OCI-LY3 (cell line): ENCODE measurements at regions not wholly inside any gene's neighbourhood (a gene's known extent, or its start where the extent isn't known, plus 50 kb on each side); places are given as distances from the start of the nearest gene placed in this dataset.

Source experiments
- EZH2phosphoT487 ChIP-seq: fragments of 200-600 bp; shearing (Covaris generic); IDR thresholded peaks from 2 replicates; pipeline ENCODE4 v1.6.1; 2018; ENCODE audit warnings: antibody characterized with exemption, mixed run types, low read depth
- TF ChIP-seq, protein P1 (sequence below): fragments of 200-600, 300-600 bp; sonication (generic); IDR thresholded peaks from 2 replicates; pipeline ENCODE4 v1.5.1; 2014; ENCODE audit warnings: antibody characterized with exemption, low read length, low read depth

GRCh38 chr15:48052946-48053345 is 67.8 kb upstream of the SLC24A5 start:
- TF ChIP-seq, protein P1, sequence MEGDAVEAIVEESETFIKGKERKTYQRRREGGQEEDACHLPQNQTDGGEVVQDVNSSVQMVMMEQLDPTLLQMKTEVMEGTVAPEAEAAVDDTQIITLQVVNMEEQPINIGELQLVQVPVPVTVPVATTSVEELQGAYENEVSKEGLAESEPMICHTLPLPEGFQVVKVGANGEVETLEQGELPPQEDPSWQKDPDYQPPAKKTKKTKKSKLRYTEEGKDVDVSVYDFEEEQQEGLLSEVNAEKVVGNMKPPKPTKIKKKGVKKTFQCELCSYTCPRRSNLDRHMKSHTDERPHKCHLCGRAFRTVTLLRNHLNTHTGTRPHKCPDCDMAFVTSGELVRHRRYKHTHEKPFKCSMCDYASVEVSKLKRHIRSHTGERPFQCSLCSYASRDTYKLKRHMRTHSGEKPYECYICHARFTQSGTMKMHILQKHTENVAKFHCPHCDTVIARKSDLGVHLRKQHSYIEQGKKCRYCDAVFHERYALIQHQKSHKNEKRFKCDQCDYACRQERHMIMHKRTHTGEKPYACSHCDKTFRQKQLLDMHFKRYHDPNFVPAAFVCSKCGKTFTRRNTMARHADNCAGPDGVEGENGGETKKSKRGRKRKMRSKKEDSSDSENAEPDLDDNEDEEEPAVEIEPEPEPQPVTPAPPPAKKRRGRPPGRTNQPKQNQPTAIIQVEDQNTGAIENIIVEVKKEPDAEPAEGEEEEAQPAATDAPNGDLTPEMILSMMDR: no peak
- no peak for TF ChIP-seq EZH2phosphoT487
